NAMALWA (cell line): ENCODE measurements at regions not wholly inside any gene's neighbourhood (a gene's known extent, or its start where the extent isn't known, plus 50 kb on each side); places are given as distances from the start of the nearest gene placed in this dataset.

Source experiments
- DNase-seq: peaks from one replicate; pipeline ENCODE4 v3.0.0-alpha.2; 2015; ENCODE audit warnings: low spot score

- no peak for DNase-seq
Measured at GRCh38 chr2:12970861-12971260, 254.1 kb downstream of the TRIB2 start.

- no peak for DNase-seq
Measured at GRCh38 chr2:12971581-12972365, 255.0 kb downstream of the TRIB2 start.

- no peak for DNase-seq
Measured at GRCh38 chr2:12978066-12978835, 261.5 kb downstream of the TRIB2 start.

- DNase-seq = no peak
Measured at GRCh38 chr2:12979066-12979465, 262.3 kb downstream of the TRIB2 start.

- no peak for DNase-seq
Measured at GRCh38 chr2:12980817-12981216, 264.1 kb downstream of the TRIB2 start.

- no peak for DNase-seq
Measured at GRCh38 chr2:12982149-12982584, 265.4 kb downstream of the TRIB2 start.

- no peak for DNase-seq
Measured at GRCh38 chr2:12987246-12987645, 270.5 kb downstream of the TRIB2 start.

- DNase-seq = no peak
Measured at GRCh38 chr2:12988279-12988678, 271.5 kb downstream of the TRIB2 start.

- peak; percentile 36 for DNase-seq
Measured at GRCh38 chr2:12990523-12990922, 273.8 kb downstream of the TRIB2 start.

- no peak for DNase-seq
Measured at GRCh38 chr2:12998685-12999084, 281.9 kb downstream of the TRIB2 start.

- DNase-seq = no peak
Measured at GRCh38 chr2:13000664-13001363, 284.1 kb downstream of the TRIB2 start.

- no peak for DNase-seq
Measured at GRCh38 chr2:13001408-13001807, 284.7 kb downstream of the TRIB2 start.

GRCh38 chr2:13002536-13003331 is 286.0 kb downstream of the TRIB2 start:
- no peak for DNase-seq

- DNase-seq = no peak
Measured at GRCh38 chr2:13003500-13003899, 286.8 kb downstream of the TRIB2 start.

GRCh38 chr2:13005048-13005447 is 288.3 kb downstream of the TRIB2 start:
- no peak for DNase-seq

GRCh38 chr2:13005761-13006335 is 289.1 kb downstream of the TRIB2 start:
- no peak for DNase-seq

GRCh38 chr2:13006426-13006825 is 289.7 kb downstream of the TRIB2 start:
- DNase-seq = peak; percentile 3

GRCh38 chr2:13006829-13007717 is 290.3 kb downstream of the TRIB2 start:
- peak; percentile 81 for DNase-seq

GRCh38 chr2:13009027-13009642 is 292.4 kb downstream of the TRIB2 start:
- DNase-seq = no peak

GRCh38 chr2:13010283-13010682 is 293.5 kb downstream of the TRIB2 start:
- no peak for DNase-seq
